GM19468 (cell line): ENCODE measurements at regions not wholly inside any gene's neighbourhood (a gene's known extent, or its start where the extent isn't known, plus 50 kb on each side); places are given as distances from the start of the nearest gene placed in this dataset.

Source experiments
- ATAC-seq: cut with Tn5 transposase; IDR thresholded peaks from one replicate; pipeline ENCODE4 v1.9.1; 2021; ENCODE audit warnings: mild to moderate bottlenecking, moderate library complexity, moderate number of reproducible peaks; ENCODE audit not compliant: unreplicated experiment; ENCODE audit errors: extremely low read depth

GRCh38 chr2:65482971-65483370, 50.6 kb upstream of the SPRED2 start:
- ATAC-seq = no peak
